ENCODE measurements at regions not wholly inside any gene's neighbourhood (a gene's known extent, or its start where the extent isn't known, plus 50 kb on each side); places are given as distances from the start of the nearest gene placed in this dataset.

DNA sequence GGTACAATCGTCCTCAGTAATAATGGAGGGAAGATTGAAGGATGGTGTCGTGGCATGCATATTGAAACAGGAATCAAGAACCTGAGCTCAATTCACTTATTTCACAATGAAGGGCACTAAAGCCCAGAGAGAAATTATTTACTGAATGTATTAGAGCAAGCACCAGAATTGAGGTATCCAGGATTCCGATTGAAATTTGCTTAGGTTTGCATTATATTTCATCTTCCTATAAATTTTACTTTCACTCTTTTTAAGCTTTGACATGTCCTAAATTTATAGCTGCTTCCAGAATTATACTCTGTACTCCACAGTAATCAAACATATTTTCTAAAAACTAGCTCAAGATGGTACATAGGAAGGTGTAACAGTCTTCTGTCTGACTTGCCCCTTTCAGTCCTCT, 454.9 kb upstream of the HTR2A start:
- FAIRE-seq (no peak), DNase-seq (ENCODE audit: low read depth) (no peak)
- TF ChIP-seq, protein P1, sequence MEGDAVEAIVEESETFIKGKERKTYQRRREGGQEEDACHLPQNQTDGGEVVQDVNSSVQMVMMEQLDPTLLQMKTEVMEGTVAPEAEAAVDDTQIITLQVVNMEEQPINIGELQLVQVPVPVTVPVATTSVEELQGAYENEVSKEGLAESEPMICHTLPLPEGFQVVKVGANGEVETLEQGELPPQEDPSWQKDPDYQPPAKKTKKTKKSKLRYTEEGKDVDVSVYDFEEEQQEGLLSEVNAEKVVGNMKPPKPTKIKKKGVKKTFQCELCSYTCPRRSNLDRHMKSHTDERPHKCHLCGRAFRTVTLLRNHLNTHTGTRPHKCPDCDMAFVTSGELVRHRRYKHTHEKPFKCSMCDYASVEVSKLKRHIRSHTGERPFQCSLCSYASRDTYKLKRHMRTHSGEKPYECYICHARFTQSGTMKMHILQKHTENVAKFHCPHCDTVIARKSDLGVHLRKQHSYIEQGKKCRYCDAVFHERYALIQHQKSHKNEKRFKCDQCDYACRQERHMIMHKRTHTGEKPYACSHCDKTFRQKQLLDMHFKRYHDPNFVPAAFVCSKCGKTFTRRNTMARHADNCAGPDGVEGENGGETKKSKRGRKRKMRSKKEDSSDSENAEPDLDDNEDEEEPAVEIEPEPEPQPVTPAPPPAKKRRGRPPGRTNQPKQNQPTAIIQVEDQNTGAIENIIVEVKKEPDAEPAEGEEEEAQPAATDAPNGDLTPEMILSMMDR (IDR thresholded peaks at IDR 0.05; ENCODE audit: insufficient read depth, low read length, severe bottlenecking) = no peak
- Histone ChIP-seq H3K36me3 (ENCODE audit: control insufficient read depth, insufficient read depth, low read length) (no peaks in the 10 kb centered on the region), H3K27me3 (ENCODE audit: control insufficient read depth, insufficient read depth, low read length) (no peaks in the 10 kb centered on the region), H3K4me3 (ENCODE audit: low read depth, low read length) (no peak overlapping the region)

- FAIRE-seq = no peak
Measured at GRCh38 chr13:47350334-47351124, 453.7 kb upstream of the HTR2A start.

GRCh38 chr13:47349211-47349610, 452.4 kb upstream of the HTR2A start:
- no peaks in the 10 kb centered on the region for H3K36me3 ChIP-seq (ENCODE audit: control insufficient read depth, insufficient read depth, low read length)
- H3K27me3 ChIP-seq (ENCODE audit: control insufficient read depth, insufficient read depth, low read length) = no peaks in the 10 kb centered on the region
- DNase-seq (ENCODE audit: low read depth) (no peak), FAIRE-seq (no peak)
- TF ChIP-seq, protein P1 (IDR thresholded peaks at IDR 0.05; ENCODE audit: insufficient read depth, low read length, severe bottlenecking) = no peak
- no peak overlapping the region for H3K4me3 ChIP-seq (ENCODE audit: low read depth, low read length)

More at GRCh38 chr13:47350334-47351124, 453.7 kb upstream of the HTR2A start:
- TF ChIP-seq, protein P1 (IDR thresholded peaks at IDR 0.05; ENCODE audit: insufficient read depth, low read length, severe bottlenecking) = no peak
- Histone ChIP-seq H3K4me3 (ENCODE audit: low read depth, low read length) (no peak overlapping the region), H3K27me3 (ENCODE audit: control insufficient read depth, insufficient read depth, low read length) (no peaks in the 10 kb centered on the region), H3K36me3 (ENCODE audit: control insufficient read depth, insufficient read depth, low read length) (no peaks in the 10 kb centered on the region)
- no peak for DNase-seq (ENCODE audit: low read depth)

DNA sequence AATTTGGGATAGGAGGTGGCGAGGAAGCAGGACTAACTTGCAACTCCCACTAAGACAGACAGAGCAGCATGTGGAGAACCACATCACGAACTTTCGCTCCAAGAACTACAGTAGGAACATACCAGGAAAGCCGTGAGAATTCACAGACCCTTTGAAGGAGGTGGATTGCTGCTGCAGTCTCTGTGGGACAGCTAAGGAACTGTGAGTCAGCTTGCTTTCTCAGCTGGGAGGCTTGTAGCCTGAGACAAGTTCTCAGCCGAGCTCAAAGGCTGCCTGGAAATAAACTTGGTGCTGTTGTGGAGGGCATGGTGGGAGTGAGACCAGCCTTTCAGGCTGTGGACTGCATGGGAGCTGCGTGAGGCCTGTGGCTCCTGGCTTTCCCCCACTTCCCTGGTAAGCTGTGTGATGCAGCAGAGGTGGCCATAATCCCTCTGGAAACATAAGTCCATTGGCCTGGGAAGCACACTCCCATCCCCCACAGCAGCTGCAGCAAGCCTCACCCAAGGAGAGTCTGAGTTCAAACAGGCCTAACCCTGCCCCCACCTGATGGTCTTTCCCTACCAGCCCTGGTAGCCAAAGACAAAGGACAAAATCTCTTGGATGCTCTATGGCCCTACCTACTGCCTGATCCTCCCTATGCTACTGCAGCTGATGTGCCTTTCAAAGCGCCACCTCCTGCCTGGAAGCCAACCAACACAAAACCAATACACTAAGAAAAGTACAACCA, 441.1 kb upstream of the HTR2A start:
- Histone ChIP-seq H3K27me3 (ENCODE audit: control insufficient read depth, insufficient read depth, low read length) (no peaks in the 10 kb centered on the region), H3K36me3 (ENCODE audit: control insufficient read depth, insufficient read depth, low read length) (no peaks in the 10 kb centered on the region), H3K4me3 (ENCODE audit: low read depth, low read length) (no peak overlapping the region)
- no peak for DNase-seq (ENCODE audit: low read depth)
- TF ChIP-seq, protein P1 (IDR thresholded peaks at IDR 0.05; ENCODE audit: insufficient read depth, low read length, severe bottlenecking) = no peak
- no peak for FAIRE-seq

GRCh38 chr13:47334173-47334572, 437.3 kb upstream of the HTR2A start:
- DNase-seq (ENCODE audit: low read depth) (no peak), FAIRE-seq (no peak)
- TF ChIP-seq, protein P1 (IDR thresholded peaks at IDR 0.05; ENCODE audit: insufficient read depth, low read length, severe bottlenecking) = no peak

More at GRCh38 chr13:47334173-47334572, 437.3 kb upstream of the HTR2A start:
- no peaks in the 10 kb centered on the region for H3K27me3 ChIP-seq (ENCODE audit: control insufficient read depth, insufficient read depth, low read length)
- H3K4me3 ChIP-seq (ENCODE audit: low read depth, low read length) = no peak overlapping the region
- H3K36me3 ChIP-seq (ENCODE audit: control insufficient read depth, insufficient read depth, low read length) = no peaks in the 10 kb centered on the region
